ENCODE measurements at regions not wholly inside any gene's neighbourhood (a gene's known extent, or its start where the extent isn't known, plus 50 kb on each side); places are given as distances from the start of the nearest gene placed in this dataset.
A peak's percentile ranks its signal among the peaks of the same experiment; 100 is the strongest.

DNA sequence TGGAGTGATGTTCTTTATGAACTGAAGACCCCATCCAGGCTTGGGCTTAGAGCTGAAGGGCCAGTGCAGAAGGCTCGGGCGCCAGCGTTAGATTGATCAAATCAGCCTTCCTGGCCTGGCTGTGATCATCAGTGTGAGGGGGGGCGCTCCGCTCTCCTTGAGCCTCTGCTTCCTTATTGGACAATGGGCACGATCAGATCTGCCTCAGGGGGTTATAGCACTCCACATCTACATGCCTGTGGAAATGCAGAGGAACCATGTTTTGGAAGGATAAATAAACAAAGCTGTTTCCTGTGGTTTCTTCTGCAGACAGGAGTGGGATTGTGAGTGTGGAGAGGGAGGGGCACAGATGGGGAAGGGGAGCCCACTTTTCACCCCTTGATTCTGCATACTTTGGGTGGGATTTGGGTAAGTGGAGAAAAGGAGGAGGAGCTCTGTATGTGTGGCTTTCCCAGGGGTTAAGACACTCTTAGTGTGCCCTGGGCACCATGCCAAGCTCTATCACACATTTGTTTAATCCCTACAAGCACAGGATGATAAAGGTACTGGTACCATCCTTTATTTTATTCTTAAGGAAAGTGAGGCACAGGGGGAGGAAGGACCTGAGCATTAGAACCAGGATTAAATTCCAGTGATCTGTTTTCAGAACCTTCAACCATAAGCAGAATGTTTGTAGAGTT lies 150.5 kb downstream of the EN1 start:
- no peak for DNase-seq

DNA sequence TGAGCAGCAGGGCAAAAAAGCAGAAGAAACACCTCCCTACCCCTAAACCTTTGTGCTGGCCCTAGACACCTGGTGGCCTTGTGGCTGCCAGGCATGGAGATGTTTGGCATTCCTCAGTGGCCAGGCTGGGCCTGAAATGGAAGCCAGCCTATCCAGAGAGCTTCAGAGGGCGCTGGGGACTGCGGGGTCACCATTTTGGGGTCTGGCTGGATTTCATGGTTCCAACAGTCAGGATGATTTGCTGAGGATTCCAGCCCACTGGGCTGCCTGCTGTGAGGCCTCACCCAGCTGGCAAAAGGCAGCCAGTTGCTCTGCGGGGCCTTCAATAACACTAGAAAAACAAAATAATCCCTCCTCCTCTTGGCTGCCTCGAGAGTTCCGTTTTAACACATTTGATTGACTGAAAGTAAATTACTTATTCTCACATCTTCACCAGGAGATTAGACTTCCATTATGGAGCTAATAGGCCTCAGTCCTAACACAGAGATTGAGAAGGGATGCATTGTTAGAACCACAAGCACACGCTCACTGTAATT lies 154.1 kb downstream of the EN1 start:
- DNase-seq = no peak

DNA sequence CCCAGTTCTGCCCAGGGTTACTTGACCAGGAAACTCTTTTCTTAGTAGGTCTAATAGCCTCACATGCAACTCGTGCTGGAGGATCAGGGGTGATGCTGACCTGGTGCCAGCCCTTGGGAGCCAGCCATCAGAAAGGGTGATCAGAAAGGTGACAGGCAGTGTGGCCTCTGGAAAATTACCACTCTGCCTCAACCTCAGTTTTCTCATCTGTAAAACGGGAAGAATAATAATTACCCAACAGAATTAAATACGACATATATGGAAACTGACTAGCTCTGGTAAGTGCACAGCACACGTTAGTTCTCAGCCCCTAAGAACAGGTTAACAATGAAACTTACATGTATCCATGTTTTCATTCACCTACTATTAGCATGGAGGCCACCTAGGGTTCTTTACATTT lies 157.6 kb downstream of the EN1 start:
- no peak for DNase-seq

DNA sequence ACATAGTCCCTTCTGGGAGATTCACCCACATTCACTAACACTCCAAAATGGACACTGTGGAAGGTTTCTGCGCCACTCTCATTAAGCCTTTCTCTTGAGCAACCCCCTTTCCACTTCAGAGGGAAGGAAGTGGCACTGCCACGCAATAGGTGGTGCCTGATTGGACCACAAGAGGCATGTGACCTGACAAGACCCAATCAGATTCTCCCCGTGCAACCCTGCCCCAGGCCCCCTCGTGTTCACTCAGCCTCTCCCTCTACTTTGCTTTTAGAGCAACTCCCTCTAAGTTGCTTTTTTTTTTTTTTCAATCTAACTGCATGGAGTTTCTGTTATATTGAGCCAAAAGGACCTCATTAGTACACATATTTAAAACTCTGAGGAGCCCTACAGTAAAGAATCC lies 158.0 kb downstream of the EN1 start:
- no peak for DNase-seq

DNA sequence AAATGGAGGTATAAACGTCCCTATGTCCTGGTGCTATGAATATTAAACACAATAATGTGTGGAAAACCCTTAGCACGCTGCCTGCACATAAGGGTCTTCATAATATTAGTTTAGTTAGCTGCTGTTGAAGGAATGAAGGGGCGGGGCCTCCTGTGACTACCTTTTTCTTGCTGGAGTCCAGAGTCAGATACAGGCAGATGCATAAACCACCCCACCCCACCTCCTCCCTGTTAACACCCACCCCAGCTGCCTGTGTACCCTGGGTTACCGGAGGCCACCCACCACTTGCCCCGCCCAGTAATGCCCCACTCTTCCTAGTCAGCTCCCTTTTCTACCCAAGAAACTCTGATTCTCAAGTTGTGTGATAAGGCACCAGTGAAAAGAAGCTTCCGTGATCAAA lies 158.4 kb downstream of the EN1 start:
- no peak for DNase-seq

DNA sequence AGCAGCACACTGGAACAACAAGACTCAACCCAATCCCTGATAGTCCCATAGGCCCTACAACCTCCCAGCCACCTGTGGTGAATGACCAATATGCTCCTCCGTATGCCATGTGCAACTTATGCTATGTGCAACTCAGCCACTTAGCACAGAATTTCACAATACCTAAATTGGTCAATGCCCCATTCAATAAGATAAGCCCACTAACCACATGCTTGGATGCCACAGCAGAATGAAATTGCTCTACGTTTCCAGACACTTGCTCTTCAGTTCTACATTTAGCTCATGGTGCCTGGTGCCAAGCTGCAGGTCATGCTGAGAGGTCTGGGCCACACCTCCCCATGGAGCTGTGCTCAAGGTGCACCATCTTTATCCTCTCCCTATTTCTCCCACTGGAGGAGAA lies 159.8 kb downstream of the EN1 start:
- DNase-seq = no peak

DNA sequence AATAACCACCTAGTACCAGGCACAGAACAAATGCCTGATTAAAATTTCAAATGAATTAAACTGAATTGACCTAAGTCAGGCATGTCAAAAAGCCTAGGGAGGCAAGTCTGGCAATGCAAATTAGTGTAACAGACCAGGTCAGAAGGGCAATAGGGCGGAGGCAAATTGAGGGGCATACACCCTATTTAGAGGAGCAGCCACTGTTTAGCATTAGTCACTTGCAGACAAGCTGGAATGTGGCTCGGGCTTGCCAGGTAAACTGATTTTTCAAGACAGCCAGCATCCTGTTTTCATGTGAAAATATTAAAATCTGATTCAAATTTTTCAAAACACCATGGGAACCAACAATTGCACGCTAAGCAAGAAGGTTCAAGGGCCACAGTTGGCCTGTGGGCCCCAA lies 160.3 kb downstream of the EN1 start:
- no peak for DNase-seq

DNA sequence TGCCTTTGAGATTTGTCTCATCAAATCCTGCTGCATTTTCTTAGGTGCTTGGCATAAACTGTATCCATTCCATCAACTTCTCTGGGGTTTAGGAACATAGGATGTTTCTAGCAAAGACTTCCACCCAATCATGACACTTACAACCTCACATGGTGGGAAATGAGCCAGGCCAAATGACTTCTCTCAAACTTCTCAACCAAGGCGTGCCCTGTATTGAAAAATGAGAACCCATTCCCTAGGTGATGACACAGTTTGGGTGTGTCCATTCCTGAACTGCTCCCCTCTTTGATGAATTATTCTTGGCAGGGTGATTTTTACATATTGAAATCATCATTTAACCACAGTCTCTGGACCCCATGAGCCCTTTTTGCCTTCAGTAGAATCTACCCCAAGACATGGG lies 161.1 kb downstream of the EN1 start:
- no peak for DNase-seq

DNA sequence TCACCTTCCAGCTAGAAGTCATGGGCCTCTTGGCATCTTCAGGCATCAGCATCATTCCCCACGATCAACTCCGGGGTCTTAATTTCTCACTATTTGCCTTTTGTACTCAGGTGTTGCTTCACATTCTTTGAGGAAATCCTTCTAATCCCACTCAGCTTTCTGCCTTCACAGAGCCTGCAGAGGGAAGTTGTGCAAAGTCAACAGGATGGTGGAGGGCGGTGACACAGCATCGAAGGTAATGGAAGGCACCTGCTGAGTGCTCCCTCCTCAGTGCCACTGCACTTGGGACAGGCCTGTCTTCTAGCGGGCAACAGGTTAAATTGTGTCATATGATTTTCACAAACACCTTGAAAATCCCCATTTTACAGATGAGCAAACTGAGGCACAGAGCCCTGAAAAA lies 164.0 kb downstream of the EN1 start:
- no peak for DNase-seq

DNA sequence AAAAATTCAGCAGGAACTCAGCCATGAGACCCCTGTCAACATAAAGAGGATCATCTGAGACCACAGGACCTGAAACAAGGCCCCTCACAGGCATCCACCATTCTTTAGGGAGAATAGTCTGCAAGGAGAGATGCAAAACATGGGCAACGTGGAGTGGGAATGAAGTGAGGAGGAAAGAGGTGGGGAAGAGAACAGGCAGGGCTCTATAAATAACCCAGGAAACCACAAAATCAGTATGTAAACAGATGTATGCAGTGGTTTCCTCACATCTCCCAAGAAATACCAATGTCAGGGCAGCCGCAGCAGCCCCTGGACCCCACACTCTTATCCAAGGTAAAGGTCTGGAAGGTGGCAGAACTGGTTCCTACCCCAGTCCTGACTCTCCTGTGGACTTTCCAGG lies 168.5 kb downstream of the EN1 start:
- no peak for DNase-seq

DNA sequence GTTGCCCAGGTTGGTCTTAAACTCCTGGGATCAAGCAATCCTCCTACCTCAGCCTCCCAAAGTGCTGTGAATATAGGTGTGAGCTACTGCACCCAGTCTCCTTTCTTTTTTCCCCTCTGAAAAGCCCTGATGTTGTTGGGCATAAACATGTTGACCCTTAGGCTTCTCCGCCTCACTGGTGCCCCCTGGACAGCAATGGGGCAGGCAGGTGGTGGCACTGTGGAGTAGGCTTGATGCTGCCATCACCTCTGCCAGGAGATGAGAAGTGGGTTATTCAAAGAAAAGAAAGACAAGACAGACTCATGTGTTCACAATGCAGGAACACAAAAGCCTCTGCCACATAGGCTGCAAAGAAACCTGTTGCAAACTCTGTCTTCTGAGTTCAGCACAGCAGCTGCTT lies 169.9 kb downstream of the EN1 start:
- no peak for DNase-seq

DNA sequence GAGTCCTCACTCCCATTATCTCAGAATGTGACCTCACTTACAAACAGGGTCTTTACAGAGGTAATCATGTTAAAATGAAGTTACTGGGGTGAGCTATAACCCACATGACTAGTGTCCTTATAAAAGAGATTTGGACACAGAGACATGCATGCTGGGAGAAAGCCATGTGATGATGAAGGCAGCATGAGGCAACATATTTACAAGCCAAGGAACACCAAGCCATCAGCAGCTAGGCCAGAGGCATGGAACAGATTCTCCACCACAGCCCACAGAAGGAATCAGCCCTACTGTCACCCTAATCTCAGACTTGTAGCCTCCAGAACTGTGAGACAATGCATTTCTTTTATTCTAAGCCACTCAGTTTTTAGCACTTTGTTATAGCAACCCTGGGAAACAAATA lies 171.9 kb downstream of the EN1 start:
- DNase-seq = no peak

DNA sequence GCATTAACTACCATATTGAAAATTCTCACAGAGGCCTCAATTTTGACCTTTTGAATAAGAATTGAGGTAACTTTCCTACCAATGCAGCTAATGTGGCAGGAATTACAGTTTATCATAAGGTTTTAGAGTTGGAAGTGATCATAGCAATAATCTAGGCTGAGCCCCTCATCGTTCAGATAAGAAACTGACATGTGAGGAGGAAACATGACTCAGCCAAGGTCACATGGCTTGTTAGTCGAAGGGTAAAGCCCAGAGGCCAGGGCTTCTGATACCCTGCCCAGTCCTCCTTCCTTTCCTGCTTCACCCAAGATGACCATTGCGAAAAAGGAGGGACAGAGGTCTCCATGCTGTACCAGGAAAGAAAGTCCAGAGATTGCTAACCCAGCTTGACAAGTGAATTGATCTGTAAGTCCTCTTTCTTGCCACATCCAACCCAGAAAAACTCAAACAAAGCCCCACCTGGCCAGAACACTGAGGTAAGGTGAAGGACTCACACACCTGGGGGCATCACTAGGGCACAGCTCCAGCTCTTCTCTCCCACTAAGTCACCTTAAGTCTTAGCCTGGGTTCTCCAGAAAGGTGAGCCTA lies 174.8 kb downstream of the EN1 start:
- no peak for DNase-seq

DNA sequence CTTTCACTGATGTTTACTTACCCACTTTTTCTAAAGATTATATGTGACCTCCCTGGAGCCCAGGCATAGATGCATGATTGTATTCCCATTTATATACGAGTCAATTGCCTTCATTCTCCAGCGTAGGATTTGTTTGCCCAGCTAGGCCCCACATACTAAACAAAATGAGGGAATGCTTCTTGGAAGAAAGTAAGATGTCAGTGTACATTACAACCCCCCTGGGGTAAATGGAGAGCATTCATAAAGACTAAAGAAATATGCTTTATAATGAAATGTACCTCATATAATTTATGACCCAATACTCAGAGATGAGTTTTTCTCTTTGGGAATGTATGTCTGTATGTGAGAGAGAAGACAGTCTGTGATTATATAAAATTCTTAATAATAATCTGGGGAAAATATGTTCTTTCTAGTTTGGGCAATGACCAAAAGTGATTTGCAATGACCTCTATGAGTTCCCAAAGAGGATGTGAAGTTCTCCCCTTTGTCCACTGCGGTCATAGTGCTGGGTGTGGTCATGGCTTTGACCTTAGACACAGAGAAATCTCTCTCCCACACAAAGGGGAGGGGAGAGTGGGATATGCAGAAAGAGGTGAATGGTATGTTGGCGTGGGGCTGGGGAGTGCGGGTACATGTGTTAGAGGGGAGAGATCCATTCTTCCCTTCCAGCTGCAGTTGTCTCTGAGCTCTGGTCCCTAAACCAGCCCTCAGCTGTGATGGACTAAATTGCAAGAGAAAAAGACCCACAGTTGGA lies 175.6 kb downstream of the EN1 start:
- DNase-seq = no peak

DNA sequence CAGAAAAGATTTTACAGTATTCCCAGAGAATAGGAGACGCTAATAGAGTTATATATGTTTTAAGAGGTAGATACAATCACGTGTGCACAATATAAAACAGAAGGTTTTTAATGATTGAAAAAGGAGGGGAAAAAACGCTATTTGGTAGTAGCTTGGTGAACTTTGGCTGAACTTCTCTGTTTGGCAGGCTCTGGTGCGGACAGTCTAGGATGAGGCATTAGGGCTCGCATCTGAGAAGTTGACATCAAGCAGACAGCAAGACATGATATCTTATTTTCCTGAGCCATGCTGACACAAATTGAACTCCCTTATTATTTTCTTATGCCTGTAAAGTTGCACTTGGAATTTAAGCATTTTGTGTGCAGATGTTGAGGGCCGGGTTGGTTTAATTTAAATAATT lies 176.6 kb downstream of the EN1 start:
- DNase-seq = no peak

DNA sequence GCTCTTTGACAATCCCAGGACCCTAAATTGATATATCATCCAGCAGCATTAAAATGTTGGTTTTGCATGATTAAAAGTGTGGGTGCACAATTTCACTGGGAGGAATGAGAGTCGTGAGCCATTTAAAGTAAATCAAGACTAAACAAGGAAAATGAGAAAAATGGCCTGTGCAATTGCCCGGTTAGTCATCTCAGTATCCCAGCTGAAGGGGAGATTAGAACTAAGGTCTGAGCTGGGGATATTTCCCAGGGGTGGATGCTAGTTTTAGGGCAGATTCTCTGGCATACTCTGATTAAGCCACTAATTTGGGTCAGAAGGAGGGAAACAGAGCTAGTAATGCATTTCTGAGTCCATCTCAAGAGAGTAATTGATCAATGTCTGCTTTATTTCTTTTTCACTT lies 177.2 kb downstream of the EN1 start:
- no peak for DNase-seq

DNA sequence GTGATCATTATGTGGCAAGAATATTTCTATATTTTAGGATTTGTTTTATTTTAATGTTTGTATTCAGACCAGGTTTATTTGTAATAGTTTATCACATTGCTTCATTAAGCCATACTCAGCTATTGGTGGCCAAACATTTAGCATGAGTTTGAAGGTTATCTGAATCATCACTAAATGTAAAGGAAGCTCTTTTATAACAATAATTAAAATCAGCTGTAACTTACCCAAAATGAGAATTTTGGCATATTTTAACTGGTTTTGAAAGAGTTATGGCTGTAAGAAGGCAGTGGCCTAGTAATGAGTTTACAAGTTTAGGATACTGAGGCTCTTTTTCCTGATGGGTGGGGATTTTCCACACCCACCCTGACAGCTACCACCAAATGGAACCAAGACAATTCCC lies 177.8 kb downstream of the EN1 start:
- DNase-seq = no peak

DNA sequence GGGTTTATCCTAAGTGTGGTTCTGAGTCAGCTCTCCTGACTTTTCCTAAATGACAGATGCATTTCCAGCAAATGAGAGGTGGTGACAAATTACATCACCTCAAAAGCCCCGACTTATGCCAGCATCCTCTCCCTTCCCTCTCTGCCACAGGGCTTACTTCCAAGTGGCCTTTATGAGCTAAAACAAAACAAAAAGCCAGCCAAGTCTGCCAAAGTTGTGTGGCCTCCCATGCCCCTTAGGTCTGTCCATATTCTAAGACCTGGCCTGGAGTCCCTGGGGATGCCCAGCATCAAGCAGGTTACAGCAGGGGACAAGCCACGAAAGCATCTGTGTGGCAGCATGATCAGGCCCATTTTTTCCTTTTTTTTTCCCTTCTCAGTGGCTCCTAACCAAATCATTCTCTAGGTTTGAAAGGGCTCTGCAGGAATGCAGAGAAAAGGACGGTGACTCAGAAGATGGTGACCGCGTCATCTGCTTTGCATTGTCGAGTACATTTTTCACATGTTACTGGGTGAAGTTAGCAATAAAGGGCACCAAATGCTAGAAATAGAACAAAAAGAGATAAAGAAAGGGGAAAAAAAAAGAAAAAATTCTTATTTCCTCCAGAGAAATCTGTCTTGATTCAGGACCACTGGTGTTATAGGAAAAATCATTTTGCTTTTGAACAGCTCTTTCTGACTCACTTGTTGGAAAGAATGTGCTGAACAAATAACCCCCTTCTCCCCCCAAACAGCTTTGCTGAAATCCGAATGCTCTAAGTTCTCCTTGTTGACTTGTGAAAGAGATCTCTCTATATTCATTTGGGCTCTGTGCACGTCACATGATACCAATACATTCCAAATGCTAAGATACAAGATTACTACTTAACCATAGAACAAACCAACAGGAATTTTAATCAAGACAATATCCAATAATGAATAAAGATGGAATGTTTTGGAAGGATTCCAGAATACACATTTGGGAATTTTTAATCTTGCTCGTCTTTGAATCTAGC lies 178.7 kb downstream of the EN1 start:
- DNase-seq = peak; percentile 46

DNA sequence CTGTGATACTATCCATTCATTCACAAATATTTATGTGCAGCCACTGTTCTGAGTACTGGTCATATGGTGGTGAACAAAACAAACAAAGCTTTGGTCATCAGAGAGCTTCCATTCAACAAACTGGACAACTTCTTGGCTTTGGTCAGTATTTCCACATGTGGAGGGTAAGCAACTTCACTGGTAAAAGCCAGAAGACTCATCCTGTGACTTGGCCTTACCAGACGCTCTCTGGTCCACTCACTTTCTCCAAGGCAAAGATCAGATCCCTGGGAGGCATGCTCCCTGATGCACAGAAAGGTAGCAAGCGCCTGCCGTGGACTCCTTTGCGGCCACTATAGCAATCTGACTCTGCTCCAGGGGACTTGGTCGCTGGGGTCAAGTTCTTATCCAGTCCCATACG lies 179.5 kb downstream of the EN1 start:
- no peak for DNase-seq

DNA sequence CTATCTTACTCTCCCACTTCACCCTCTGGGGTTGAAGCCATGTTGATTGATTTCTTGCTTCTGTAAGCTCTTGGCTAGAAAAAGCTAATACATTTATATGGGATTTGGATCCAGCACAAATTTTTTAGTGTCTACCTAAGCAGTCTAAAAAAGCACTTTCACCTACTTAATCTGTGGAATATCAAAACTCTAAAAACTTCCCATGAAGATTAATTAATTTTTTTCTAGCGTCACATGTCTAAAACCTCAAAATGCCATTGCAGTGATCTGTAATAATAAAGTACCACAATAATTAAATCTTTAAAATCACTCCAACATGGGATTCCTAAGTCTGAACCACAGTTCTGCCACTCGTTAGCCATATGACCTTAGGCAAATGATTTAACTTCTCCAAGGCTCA lies 180.1 kb downstream of the EN1 start:
- DNase-seq = no peak

DNA sequence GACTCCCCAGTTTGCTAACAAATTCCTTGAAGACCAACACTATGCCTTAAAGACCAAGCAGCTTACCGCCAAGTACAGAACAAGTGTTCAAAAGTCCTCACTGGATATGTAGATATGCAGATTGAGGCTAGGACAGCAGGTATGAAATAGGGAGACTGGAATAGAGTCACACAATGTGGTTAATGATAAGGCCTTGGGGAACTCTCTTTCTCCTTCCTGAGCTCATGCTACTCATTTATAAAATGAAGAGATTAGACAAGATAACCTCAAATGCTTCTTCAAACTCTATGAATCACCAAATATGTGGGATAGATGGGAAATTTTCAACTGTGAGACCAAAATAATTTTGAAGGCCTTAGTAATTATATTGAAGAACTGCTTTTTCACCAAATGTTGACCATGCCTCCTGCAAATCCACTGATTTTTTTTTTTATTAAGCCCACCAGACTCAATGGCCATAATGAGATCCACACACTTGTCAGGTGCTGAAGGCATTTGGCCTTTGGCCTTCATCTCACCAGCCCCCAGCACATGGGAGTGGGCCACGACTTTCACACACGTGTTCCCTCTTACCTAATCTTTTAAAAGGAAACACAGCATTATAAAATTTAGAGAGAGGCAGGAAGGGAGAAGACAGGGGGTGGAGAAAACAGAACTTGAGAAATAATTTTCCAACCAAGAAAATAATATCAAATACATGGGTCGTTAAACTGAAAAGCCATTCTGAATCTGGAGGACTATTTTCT lies 181.5 kb downstream of the EN1 start:
- DNase-seq = no peak

DNA sequence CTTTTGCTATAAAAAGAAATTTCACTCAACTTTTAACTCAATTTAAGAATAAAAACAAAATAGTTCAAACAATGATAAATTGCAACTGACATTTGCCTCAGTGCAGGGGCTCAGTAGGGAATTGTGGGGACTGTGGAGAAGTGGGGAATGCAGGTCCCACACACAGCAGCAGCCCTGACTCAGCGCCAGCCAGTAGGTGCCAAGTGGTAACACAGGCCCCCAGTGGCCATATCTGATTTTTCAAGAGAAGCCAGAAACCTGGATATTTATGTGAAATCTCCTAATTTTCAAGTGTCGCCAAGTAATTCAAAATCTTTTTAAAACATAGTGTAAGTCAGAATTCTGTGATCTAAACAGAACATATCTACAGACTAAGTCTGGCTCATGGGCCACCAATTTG lies 186.3 kb downstream of the EN1 start:
- no peak for DNase-seq
